Mesenchymal stem cell (in vitro differentiated cells and primary cell): ENCODE measurements at regions not wholly inside any gene's neighbourhood (a gene's known extent, or its start where the extent isn't known, plus 50 kb on each side); places are given as distances from the start of the nearest gene placed in this dataset. TPM values are rescaled to one million over a fixed set of nuclear protein-coding genes. Genes with fewer than 3 reads are reported as not detected.

Source experiments
- small RNA-seq: library from polyadenylated mRNA; stranded (forward); fragments of <200 nt; extraction: miRNeasy Mini kit (QIAGEN cat#:217004); gene quantifications from one replicate; pipeline ENCODE3, GENCODE V24; 2013; ENCODE audit warnings: low read depth

Small RNA genes in the stretch of these regions (small RNA-seq; reads per million reads assigned to genes)
- gene RF00019: not detected
- gene RN7SKP107: not detected
